K562 (cell line): ENCODE measurements at regions not wholly inside any gene's neighbourhood (a gene's known extent, or its start where the extent isn't known, plus 50 kb on each side); places are given as distances from the start of the nearest gene placed in this dataset.
"Not testable (repeated sequence)": the region's sequence is repeated elsewhere in the genome, so short reads cannot be mapped to it uniquely, and the experiment has no call there.

Source experiments
- ATAC-seq: fragments of 200-7000 bp; cut with Tn5 transposase; 3 replicates; pipeline ENCODE4 v1.9.1; 2020; ENCODE audit warnings: moderate library complexity
- BruUV-seq: library from RNA; stranded (reverse); fragments of 400-500 nt; replicated peaks from 2 replicates; lab custom pipeline; 2021; lab: Mats Ljungman, UMichigan
- CTCF ChIA-PET: fragments of 300-600 bp; formaldehyde crosslinking; extraction: SDS; loops from one replicate; lab custom pipeline; 2021; ENCODE audit warnings: low intra/inter-chr PET ratio; lab: Yijun Ruan, JAX
- POLR2A ChIA-PET: fragments of 300-600, 350-650 bp; sonication (Branson Sonifier 250); formaldehyde crosslinking; extraction: SDS; loops from one replicate; lab custom pipeline; 2021; ENCODE audit warnings: antibody characterized with exemption, inconsistent platforms; lab: Yijun Ruan, JAX
- DNase-seq, 4 experiments: peaks; one replicate each; pipeline versions ENCODE4 v3.0.0 to v3.0.0-alpha.2; 2011 to 2018; ENCODE audit warnings: low spot score in 3 of 4, mixed read lengths in 3 of 4; ENCODE audit errors: extremely low read depth in 1 of 4
- FAIRE-seq: peaks from 2 replicates; lab custom pipeline; 2011; peaks lifted over from hg19 to GRCh38; lab: Jason Lieb, UNC
- H2AFZ ChIP-seq: 2 replicates; pipeline ENCODE4 v1.6.0; 2011; ENCODE audit warnings: low read depth, low read length, control low read depth, inconsistent platforms
- H3K27ac ChIP-seq: fragments of 200-600 bp; 3 replicates; pipeline ENCODE4 v1.8.0; 2011; ENCODE audit warnings: low read depth, mild to moderate bottlenecking, control low read depth, inconsistent platforms, low read length, moderate library complexity, mixed read lengths; ENCODE audit errors: extremely low read depth
- H3K27me3 ChIP-seq, 2 experiments: fragments of 300-600 bp in 1 of 2; 2 replicates in 1 of 2; 3 replicates in 1 of 2; pipeline versions ENCODE4 v1.6.0 to v1.8.0; 2011; ENCODE audit warnings: inconsistent platforms in 2 of 2, low read length in 2 of 2, mild to moderate bottlenecking in 1 of 2, mixed read lengths in 1 of 2, moderate library complexity in 1 of 2; ENCODE audit not compliant: control insufficient read depth in 2 of 2, insufficient read depth in 2 of 2
- H3K36me3 ChIP-seq: fragments of 300-600 bp; 3 replicates; pipeline ENCODE4 v1.8.0; 2011; ENCODE audit warnings: mild to moderate bottlenecking, low read length, inconsistent platforms; ENCODE audit not compliant: control insufficient read depth, insufficient read depth
- H3K4me1 ChIP-seq, 2 experiments: fragments of 200-600 bp in 1 of 2; replicated peaks in 1 of 2; 2 replicates in 1 of 2; 3 replicates in 1 of 2; pipeline versions ENCODE4 v1.5.1 to v1.8.0; 2011; ENCODE audit warnings: inconsistent platforms in 2 of 2, low read length in 2 of 2, mild to moderate bottlenecking in 1 of 2, mixed read lengths in 1 of 2, moderate library complexity in 1 of 2; ENCODE audit not compliant: control insufficient read depth in 2 of 2, insufficient read depth in 2 of 2
- H3K4me2 ChIP-seq: 2 replicates; pipeline ENCODE4 v1.6.1; 2011; ENCODE audit warnings: low read length, control low read depth, inconsistent platforms, mixed read lengths; ENCODE audit not compliant: insufficient read depth
- H3K4me3 ChIP-seq: fragments of 200-600 bp; sonication (generic), shearing (Covaris generic); 2 replicates; pipeline ENCODE4 v1.5.1; 2016; ENCODE audit warnings: control low read depth, inconsistent platforms
- H3K79me2 ChIP-seq: fragments of 200-600 bp; 3 replicates; pipeline ENCODE4 v1.8.0; 2011; ENCODE audit warnings: low read length, inconsistent platforms; ENCODE audit not compliant: control insufficient read depth, insufficient read depth
- H3K9ac ChIP-seq, 2 experiments: 2 replicates each; pipeline versions ENCODE4 v1.6.0 to v1.6.1; 2011; ENCODE audit warnings: low read depth in 2 of 2, low read length in 2 of 2, control low read depth in 1 of 2, inconsistent platforms in 1 of 2, mild to moderate bottlenecking in 1 of 2, mixed read lengths in 1 of 2; ENCODE audit not compliant: insufficient read depth in 1 of 2
- H3K9me1 ChIP-seq: one replicate; pipeline ENCODE4 v1.6.0; 2011; ENCODE audit warnings: inconsistent platforms, mild to moderate bottlenecking, low read length, moderate library complexity; ENCODE audit not compliant: control insufficient read depth, insufficient read depth
- H3K9me3 ChIP-seq: replicated peaks from 2 replicates; pipeline ENCODE4 v1.5.1; 2011; ENCODE audit warnings: low read depth, low read length, inconsistent platforms; ENCODE audit not compliant: control insufficient read depth, insufficient read depth
- H4K20me1 ChIP-seq: replicated peaks from 2 replicates; pipeline ENCODE4 v1.6.1; 2011; ENCODE audit warnings: low read length, inconsistent platforms, mixed read lengths; ENCODE audit not compliant: control insufficient read depth, insufficient read depth
- CBX3 ChIP-seq, 2 experiments: IDR thresholded peaks; 1 replicate in 1 of 2; 2 replicates in 1 of 2; pipeline ENCODE4 v1.6.1; 2012; ENCODE audit warnings: inconsistent platforms in 2 of 2, low read length in 2 of 2, borderline replicate concordance in 1 of 2, control low read depth in 1 of 2
- FOXJ2 ChIP-seq: fragments of 200-800 bp; sonication (Bioruptor generic); IDR thresholded peaks from 2 replicates; pipeline ENCODE4 v1.6.1; 2016; ENCODE audit warnings: missing genetic modification characterization, missing compliant biosample characterization
- HMG20B ChIP-seq: fragments of 250-450 bp; sonication (Bioruptor Pico); IDR thresholded peaks from 2 replicates; pipeline ENCODE4 v1.5.0; 2021; ENCODE audit warnings: mild to moderate bottlenecking
- KLF13 ChIP-seq: fragments of 450-650 bp; IDR thresholded peaks from 2 replicates; pipeline ENCODE4 v1.6.1; 2016; ENCODE audit warnings: missing genetic modification characterization, low read depth, mild to moderate bottlenecking, missing compliant biosample characterization, moderate library complexity, borderline replicate concordance
- MTA2 ChIP-seq: fragments of 450-650 bp; IDR thresholded peaks from 2 replicates; pipeline ENCODE4 v1.6.1; 2016; ENCODE audit warnings: low read depth
- NR1H2 ChIP-seq: sonication (generic); formaldehyde crosslinking; IDR thresholded peaks from 2 replicates; pipeline ENCODE4 v1.4.0; 2020; ENCODE audit warnings: mild to moderate bottlenecking, missing genetic modification reagents
- PTBP1 ChIP-seq: fragments of 200-400 bp; formaldehyde crosslinking; IDR thresholded peaks from 2 replicates; pipeline ENCODE4 v1.6.1; 2017; ENCODE audit warnings: low read depth, low read length
- SMAD3 ChIP-seq: fragments of 450-650 bp; formaldehyde crosslinking; conservative IDR thresholded peaks from 2 replicates; pipeline ENCODE4 v1.4.0; 2020; ENCODE audit warnings: mild to moderate bottlenecking
- TEAD4 ChIP-seq, 2 experiments: sonication (generic) in 1 of 2; formaldehyde crosslinking in 1 of 2; IDR thresholded peaks; 2 replicates each; pipeline versions ENCODE4 v1.6.1 to v1.8.0; 2012 to 2022; ENCODE audit warnings: borderline replicate concordance in 1 of 2, inconsistent platforms in 1 of 2, low read length in 1 of 2, mild to moderate bottlenecking in 1 of 2, missing genetic modification reagents in 1 of 2
- ZBTB7A ChIP-seq: IDR thresholded peaks from 2 replicates; pipeline ENCODE4 v1.6.1; 2011; ENCODE audit warnings: low read depth, mild to moderate bottlenecking, low read length, moderate library complexity, borderline replicate concordance; ENCODE audit not compliant: control insufficient read depth
- ZC3H4 ChIP-seq: sonication (generic); formaldehyde crosslinking; IDR thresholded peaks from 2 replicates; pipeline ENCODE4 v1.9.0; 2021; ENCODE audit warnings: missing genetic modification reagents, borderline replicate concordance
- ZNF347 ChIP-seq: fragments of 450-650 bp; formaldehyde crosslinking; IDR thresholded peaks from 2 replicates; pipeline ENCODE4 v1.4.0; 2020; ENCODE audit warnings: low read depth, mild to moderate bottlenecking, moderate library complexity
- ZNF436 ChIP-seq: fragments of 250-450, 450-650 bp; sonication (Bioruptor Pico); formaldehyde crosslinking; IDR thresholded peaks from 2 replicates; pipeline ENCODE4 v1.7.0; 2020; ENCODE audit warnings: mild to moderate bottlenecking
- ZNF507 ChIP-seq: conservative IDR thresholded peaks from 2 replicates; pipeline ENCODE4 v1.6.1; 2017; ENCODE audit warnings: missing genetic modification characterization, missing compliant biosample characterization
- WGBS: fragments of 100-300 bp; shearing (Covaris generic); methylation state at CpG from one replicate; pipeline ENCODE4 v1.1.6; 2016; ENCODE audit warnings: low coverage, mixed read lengths; ENCODE audit not compliant: insufficient coverage; ENCODE audit errors: missing lambda C conversion rate; 5-methylcytosine and 5-hydroxymethylcytosine counted together
- in situ Hi-C: fragments of 300-500 bp; cut with MboI; formaldehyde crosslinking; loops from 4 replicates; pipeline ENCODE4 v1.15.0; 2018; ENCODE audit warnings: inconsistent platforms, mixed read lengths
- intact Hi-C: fragments of 100-400 bp; cut with micrococcal nuclease; formaldehyde crosslinking; loops from 2 replicates; pipeline ENCODE4 v1.14.2; 2022
- TF ChIP-seq, protein P1 (sequence below): fragments of 450-650 bp; IDR thresholded peaks from 2 replicates; pipeline ENCODE4 v1.7.0; 2016; ENCODE audit warnings: borderline replicate concordance

DNA sequence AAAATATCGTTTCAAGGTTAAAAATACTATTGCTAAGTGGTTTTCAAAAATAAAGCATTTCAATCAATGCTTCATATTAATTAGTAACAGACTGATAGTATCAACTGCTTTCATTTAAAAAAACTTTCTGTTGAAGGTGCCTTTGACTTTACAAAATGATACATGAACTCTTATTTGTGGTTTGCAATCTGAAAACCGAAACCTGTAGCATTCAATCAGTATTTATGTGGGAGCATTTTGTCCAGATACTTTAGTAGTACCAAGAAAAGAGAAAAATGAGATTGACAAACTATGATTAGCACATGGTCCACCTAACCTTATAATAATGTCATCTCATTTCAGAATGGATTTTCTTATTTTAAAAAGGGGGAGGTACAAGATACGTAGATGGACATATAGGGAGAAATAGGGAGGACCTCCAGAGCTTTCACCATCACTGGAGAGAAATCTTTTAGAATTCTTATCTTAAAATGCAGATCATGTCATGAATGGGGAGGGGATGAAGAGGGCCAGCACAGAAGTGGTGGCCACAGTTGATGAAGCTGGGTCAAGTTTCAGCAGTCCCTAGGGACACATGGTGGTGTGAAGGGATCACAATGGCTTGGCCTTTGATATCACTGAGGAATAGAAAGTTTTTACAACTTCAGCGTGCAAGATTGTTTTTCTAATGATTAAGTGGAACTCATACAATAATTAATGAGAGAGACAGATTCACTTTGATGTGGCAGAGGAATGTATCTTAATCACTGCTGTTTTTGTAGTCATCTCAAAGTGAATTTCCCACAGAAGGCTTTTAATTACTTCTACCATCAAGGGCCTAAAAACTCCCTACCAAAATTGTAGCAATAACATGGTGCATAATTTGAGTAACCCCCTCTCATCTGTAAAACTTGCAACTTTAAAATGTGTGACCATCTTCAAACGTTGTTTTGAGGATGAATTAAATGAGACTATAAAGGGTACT is 322.3 kb upstream of the EDIL3 start:
- Histone ChIP-seq H3K4me3 (no peak overlapping the region), H3K4me2 (no peak overlapping the region), H3K79me2 (no peaks in the 10 kb centered on the region), H3K36me3 (no peaks in the 10 kb centered on the region), H3K9me1 (no peaks in the 10 kb centered on the region), H3K9me3 (no peaks in the 10 kb centered on the region), H2AFZ (no peak overlapping the region), H3K27ac (no peak overlapping the region), H4K20me1 (no peaks in the 10 kb centered on the region), H3K9ac (no peak overlapping the region), H3K4me1 (no peaks in the 10 kb centered on the region), H3K27me3 (no peaks in the 10 kb centered on the region)
- POLR2A ChIA-PET: no interaction called here
- in situ Hi-C loops (no loop called here), intact Hi-C loops (no loop called here)
- TF ChIP-seq CBX3 (IDR thresholded peaks at IDR 0.05; ENCODE audit: borderline replicate concordance in 1 of 2, low read length in 2 of 2) (no peak), HMG20B (CRISPR knock-in tag) (no peak), ZC3H4 (CRISPR knock-in tag) (no peak), NR1H2 (CRISPR knock-in tag) (no peak), ZNF436 (CRISPR knock-in tag) (no peak), PTBP1 (no peak), ZBTB7A (no peak), TEAD4 (IDR thresholded peaks at IDR 0.05; ENCODE audit: low read length) (no peak), TEAD4 (CRISPR knock-in tag; IDR thresholded peaks at IDR 0.05; ENCODE audit: borderline replicate concordance) (no peak), FOXJ2 (tag) (no peak), MTA2 (no peak), KLF13 (no peak), ZNF507 (no peak), ZNF347 (CRISPR knock-in tag) (no peak), SMAD3 (CRISPR knock-in tag) (no peak)
- TF ChIP-seq, protein P1, sequence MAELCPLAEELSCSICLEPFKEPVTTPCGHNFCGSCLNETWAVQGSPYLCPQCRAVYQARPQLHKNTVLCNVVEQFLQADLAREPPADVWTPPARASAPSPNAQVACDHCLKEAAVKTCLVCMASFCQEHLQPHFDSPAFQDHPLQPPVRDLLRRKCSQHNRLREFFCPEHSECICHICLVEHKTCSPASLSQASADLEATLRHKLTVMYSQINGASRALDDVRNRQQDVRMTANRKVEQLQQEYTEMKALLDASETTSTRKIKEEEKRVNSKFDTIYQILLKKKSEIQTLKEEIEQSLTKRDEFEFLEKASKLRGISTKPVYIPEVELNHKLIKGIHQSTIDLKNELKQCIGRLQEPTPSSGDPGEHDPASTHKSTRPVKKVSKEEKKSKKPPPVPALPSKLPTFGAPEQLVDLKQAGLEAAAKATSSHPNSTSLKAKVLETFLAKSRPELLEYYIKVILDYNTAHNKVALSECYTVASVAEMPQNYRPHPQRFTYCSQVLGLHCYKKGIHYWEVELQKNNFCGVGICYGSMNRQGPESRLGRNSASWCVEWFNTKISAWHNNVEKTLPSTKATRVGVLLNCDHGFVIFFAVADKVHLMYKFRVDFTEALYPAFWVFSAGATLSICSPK: no peak
- CTCF ChIA-PET: no interaction called here
- BruUV-seq: no TSS peak
- 0% methylated on average over 5 of the region's 5 CpGs for WGBS
- DNase-seq (no peak), FAIRE-seq (no peak), ATAC-seq (no peak)

DNA sequence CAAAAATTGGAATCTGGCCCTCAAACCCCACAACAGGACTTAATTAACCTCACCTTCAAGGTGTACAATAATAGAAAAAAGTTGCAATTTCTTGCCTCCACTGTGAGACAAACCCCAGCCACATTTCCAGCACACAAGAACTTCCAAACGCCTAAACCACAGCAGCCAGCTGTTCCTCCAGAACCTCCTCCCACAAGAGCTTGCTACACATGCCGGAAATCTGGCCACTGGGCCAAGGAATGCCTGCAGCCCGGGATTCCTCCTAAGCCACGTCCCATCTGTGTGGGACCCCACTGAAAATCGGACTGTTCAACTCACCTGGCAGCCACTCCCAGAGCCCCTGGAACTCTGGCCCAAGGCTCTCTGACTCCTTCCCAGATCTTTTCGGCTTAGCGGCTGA is 315.9 kb upstream of the EDIL3 start:
- H3K27me3 ChIP-seq, POLR2A ChIA-PET, H2AFZ ChIP-seq, H3K79me2 ChIP-seq, H4K20me1 ChIP-seq, H3K4me1 ChIP-seq, H3K9me1 ChIP-seq, H3K9me3 ChIP-seq, H3K27ac ChIP-seq, H3K4me3 ChIP-seq, CTCF ChIA-PET, DNase-seq, H3K9ac ChIP-seq, H3K36me3 ChIP-seq, FAIRE-seq, in situ Hi-C loops, BruUV-seq, H3K4me2 ChIP-seq, intact Hi-C loops, ATAC-seq: not testable (repeated sequence)
- 0% methylated on average over 4 of the region's 7 CpGs for WGBS
